ENCODE measurements at regions not wholly inside any gene's neighbourhood (a gene's known extent, or its start where the extent isn't known, plus 50 kb on each side); places are given as distances from the start of the nearest gene placed in this dataset.
"Not testable (repeated sequence)": the region's sequence is repeated elsewhere in the genome, so short reads cannot be mapped to it uniquely, and the experiment has no call there.

- DNase-seq (ENCODE audit: low read depth in 1 of 2, low spot score in 1 of 2) = no peak
Observed at GRCh38 chr2:13335862-13336535, 619.3 kb downstream of the TRIB2 start.

- no peak for DNase-seq (ENCODE audit: low read depth in 1 of 2, low spot score in 1 of 2)
Observed at GRCh38 chr2:13351068-13351467, 634.3 kb downstream of the TRIB2 start.

GRCh38 chr2:13353083-13353482 lies 636.3 kb downstream of the TRIB2 start:
- no peak for DNase-seq (ENCODE audit: low read depth in 1 of 2, low spot score in 1 of 2)

DNA sequence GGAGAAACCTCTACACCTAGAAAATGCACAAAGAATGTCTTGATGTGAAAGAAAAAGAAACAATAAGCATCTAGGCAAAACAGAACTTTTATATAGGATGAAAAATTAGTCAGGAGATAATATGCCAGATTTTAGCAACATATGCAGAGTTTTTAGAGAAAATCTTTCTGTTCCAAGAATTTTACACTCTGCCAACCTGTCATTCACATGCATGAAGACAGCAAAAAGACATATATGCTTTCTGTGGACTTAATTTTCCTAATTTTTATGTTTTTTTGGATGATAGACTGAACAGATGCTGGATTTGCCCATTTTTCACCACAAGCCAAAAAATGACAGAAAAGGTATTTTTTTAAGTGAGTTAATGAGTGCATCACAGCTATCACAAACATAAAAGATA lies 637.3 kb downstream of the TRIB2 start:
- no peak for DNase-seq (ENCODE audit: low read depth in 1 of 2, low spot score in 1 of 2)

- not testable (repeated sequence) for DNase-seq (ENCODE audit: low read depth in 1 of 2, low spot score in 1 of 2)
Observed at GRCh38 chr2:13381928-13382327, 665.2 kb downstream of the TRIB2 start.

DNA sequence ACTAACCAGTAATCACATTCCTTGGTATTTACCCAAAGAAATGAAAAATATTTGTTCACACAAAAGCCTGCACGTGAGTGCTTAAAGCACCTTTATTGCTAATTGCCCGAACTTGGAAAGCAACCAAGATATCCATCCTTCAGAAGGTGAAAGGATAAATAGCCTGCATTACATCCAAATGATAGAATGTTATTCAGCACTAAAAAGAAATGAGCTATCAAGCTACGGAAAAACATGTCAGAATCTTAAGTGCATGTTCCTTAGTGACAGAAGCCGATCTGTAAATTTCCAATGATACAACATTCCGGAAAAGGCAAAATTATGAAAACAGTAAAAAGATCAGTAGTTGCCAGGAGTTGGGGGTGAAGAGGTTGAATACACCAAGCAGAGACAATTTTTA lies 672.4 kb downstream of the TRIB2 start:
- not testable (repeated sequence) for DNase-seq (ENCODE audit: low read depth in 1 of 2, low spot score in 1 of 2)

- DNase-seq (ENCODE audit: low read depth in 1 of 2, low spot score in 1 of 2) = no peak
Observed at GRCh38 chr2:13390676-13391075, 673.9 kb downstream of the TRIB2 start.

- DNase-seq (ENCODE audit: low read depth in 1 of 2, low spot score in 1 of 2) = no peak
Observed at GRCh38 chr2:13401312-13401711, 684.6 kb downstream of the TRIB2 start.

GRCh38 chr2:13413989-13414388 lies 697.3 kb downstream of the TRIB2 start:
- no peak for DNase-seq (ENCODE audit: low read depth in 1 of 2, low spot score in 1 of 2)

- no peak for DNase-seq (ENCODE audit: low read depth in 1 of 2, low spot score in 1 of 2)
Observed at GRCh38 chr2:13414897-13415296, 698.2 kb downstream of the TRIB2 start.

GRCh38 chr2:13433954-13434353 lies 717.2 kb downstream of the TRIB2 start:
- no peak for DNase-seq (ENCODE audit: low read depth in 1 of 2, low spot score in 1 of 2)

DNA sequence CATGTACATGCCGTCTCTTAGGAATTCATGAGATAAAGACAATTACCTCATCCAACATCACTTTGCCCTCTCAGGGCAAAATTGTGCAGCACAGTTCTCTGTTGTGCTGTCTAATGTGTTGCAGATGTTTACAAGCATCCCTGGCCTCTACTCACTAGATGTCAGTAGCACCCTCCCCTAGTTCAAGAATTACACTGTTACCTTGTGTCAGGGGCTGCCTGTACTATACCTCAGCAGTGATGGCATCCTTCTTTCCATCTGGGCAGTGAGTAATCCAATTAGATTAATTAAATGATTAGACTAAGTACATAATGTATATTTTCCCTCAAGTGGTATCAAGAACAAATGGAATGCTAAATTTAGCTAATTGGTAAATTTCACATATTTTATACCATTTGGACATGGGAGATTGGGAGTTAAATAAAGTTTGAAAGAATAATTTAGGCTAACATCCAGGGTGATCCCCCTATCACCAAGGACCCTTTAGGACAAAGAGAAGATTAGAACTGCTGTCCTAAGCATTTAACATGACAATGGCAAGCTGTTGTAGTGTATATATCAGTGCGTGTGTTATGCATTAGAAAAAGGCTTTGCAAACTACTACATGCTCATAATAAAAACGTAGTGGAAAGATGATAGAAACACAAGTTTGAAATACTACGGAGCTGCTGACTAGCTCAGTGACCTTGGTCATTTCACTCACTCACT lies 727.0 kb downstream of the TRIB2 start:
- DNase-seq (ENCODE audit: low read depth in 1 of 2, low spot score in 1 of 2) = not testable (repeated sequence)

GRCh38 chr2:13462464-13462863 lies 745.7 kb downstream of the TRIB2 start:
- DNase-seq (ENCODE audit: low read depth in 1 of 2, low spot score in 1 of 2) = no peak

GRCh38 chr2:13466076-13466475 lies 749.3 kb downstream of the TRIB2 start:
- DNase-seq (ENCODE audit: low read depth in 1 of 2, low spot score in 1 of 2) = no peak

DNA sequence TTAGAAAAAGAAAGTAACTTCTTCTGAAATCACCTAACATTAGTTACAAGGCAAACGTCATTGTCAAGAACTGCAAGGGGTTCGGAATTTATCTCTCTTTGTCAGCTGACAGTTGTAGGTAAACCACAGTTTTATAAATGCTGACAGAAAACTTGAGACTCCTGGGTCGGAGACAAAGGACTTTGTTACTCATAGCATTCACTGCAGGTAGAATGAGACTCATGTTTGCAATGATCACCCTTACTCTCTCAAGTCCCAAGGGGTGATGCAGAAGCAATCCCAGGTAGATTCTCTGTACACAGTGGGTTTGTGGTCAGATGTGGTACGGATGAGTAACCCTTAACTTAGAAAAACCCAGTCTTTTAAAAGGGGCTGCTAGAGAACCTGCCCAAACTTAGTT lies 757.8 kb downstream of the TRIB2 start:
- no peak for DNase-seq (ENCODE audit: low read depth in 1 of 2, low spot score in 1 of 2)

DNA sequence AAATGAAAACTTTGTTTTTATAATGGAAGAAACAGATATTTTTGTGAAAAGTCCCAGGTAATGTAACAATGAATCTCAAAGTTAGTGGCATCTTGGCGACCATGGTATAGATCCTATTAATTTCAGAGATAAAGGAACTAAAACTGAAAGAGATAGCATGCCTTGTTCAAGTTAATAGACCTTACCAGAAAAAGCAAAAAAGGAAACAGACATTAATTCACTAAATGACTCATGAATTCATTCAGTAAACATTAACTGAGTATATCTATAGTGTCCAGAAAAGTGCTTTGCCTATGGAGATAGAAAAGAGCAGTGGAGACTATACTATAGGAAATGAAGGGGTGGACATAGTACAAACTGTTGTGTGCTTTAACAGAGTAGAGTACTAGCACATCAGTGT lies 763.3 kb downstream of the TRIB2 start:
- DNase-seq (ENCODE audit: low read depth in 1 of 2, low spot score in 1 of 2) = no peak

- no peak for DNase-seq (ENCODE audit: low read depth in 1 of 2, low spot score in 1 of 2)
Observed at GRCh38 chr2:13481201-13481600, 764.5 kb downstream of the TRIB2 start.

DNA sequence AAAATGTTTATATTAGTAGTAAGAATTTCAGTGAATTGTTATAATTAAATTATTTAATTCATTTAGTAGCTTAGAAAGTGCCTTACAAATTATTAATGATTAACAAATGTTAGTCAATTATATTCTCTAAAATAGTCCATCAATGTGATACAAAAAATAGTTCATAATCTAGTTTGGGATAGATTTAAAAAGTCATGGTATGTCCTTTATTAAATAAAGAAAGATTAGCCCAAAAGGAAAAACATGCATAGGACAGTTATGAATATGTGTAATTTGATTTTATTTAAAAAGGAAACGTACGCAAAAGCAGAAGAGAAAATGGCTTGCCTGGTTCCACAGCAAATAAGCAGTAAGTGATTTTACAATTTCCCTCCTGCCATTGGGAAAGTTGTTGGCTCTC lies 768.5 kb downstream of the TRIB2 start:
- DNase-seq (ENCODE audit: low read depth in 1 of 2, low spot score in 1 of 2) = no peak

DNA sequence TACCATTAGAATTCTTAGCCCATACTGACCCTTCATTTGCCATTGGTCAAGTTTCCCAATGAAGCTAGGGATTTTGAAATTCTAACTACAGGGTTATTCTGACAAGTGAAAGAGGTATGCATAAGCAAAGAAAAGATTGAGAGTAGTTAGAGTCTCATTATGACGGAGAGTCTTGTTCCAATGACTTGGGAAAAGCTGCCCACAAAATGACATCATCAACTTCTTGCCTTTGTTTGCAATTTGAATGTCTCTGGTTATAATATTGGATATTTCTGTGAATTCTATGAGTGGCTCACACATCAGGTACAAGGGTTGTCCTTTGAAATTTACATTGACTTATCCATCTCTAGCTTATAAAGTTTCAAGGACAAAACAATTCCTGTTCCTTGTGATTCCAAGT lies 772.2 kb downstream of the TRIB2 start:
- no peak for DNase-seq (ENCODE audit: low read depth in 1 of 2, low spot score in 1 of 2)

DNA sequence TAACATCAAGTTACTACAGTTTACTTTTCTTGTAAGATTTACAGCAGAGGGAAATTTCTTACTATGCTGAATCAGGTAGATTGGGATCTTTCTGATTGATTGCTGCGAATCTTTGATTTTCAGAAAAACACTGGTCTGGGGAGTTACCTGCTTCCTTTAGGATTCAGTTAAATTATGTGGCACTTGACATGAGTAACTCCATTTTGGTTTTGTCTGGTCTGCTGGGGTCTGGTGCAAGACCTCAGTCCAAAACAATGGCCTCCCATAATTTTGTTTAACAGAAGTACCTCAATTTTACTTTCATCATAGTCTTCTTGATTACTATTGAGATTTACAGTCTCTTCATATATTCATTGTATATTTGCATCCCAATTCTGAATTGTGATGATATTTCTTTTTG lies 775.5 kb downstream of the TRIB2 start:
- no peak for DNase-seq (ENCODE audit: low read depth in 1 of 2, low spot score in 1 of 2)

- DNase-seq (ENCODE audit: low read depth in 1 of 2, low spot score in 1 of 2) = no peak
Observed at GRCh38 chr2:13495051-13495450, 778.3 kb downstream of the TRIB2 start.

DNA sequence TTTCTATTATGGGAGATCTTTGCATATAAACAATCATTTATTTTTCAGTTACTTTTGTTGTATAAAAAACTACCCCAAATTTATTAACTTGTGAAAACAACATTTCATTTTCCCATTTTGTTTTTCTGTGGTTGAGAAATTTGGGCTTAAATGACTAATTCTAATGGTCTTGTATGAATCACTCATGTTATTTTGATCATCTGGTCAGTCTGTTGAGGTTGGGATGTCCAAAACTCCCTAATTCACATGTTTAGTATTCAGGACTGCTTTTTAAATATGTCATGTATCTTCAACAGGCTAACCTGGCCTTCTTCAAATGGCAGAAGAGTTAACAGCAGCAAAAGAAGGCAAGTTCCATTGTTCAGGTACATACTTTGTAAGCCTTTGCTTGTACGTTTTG lies 788.1 kb downstream of the TRIB2 start:
- no peak for DNase-seq (ENCODE audit: low read depth in 1 of 2, low spot score in 1 of 2)

- no peak for DNase-seq (ENCODE audit: low read depth in 1 of 2, low spot score in 1 of 2)
Observed at GRCh38 chr2:13508671-13509070, 791.9 kb downstream of the TRIB2 start.

All from activated CD4-positive, alpha-beta T cell treated with anti-CD3 and anti-CD28 coated beads, Interleukin-2, amount 50 U/mL, for 24 hours (primary cell).